ENCODE measurements at regions not wholly inside any gene's neighbourhood (a gene's known extent, or its start where the extent isn't known, plus 50 kb on each side); places are given as distances from the start of the nearest gene placed in this dataset.

GRCh38 chr5:60521376-60522291, 178.3 kb downstream of the DEPDC1B start:
- H3K27ac ChIP-seq = no peak overlapping the region
- TF ChIP-seq, protein P1, sequence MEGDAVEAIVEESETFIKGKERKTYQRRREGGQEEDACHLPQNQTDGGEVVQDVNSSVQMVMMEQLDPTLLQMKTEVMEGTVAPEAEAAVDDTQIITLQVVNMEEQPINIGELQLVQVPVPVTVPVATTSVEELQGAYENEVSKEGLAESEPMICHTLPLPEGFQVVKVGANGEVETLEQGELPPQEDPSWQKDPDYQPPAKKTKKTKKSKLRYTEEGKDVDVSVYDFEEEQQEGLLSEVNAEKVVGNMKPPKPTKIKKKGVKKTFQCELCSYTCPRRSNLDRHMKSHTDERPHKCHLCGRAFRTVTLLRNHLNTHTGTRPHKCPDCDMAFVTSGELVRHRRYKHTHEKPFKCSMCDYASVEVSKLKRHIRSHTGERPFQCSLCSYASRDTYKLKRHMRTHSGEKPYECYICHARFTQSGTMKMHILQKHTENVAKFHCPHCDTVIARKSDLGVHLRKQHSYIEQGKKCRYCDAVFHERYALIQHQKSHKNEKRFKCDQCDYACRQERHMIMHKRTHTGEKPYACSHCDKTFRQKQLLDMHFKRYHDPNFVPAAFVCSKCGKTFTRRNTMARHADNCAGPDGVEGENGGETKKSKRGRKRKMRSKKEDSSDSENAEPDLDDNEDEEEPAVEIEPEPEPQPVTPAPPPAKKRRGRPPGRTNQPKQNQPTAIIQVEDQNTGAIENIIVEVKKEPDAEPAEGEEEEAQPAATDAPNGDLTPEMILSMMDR (conservative IDR thresholded peaks at IDR 0.05) = no peak
- TF ChIP-seq ZFX (IDR thresholded peaks at IDR 0.05) = no peak

GRCh38 chr5:60520451-60521227, 179.3 kb downstream of the DEPDC1B start:
- TF ChIP-seq ZFX (IDR thresholded peaks at IDR 0.05) = no peak
- TF ChIP-seq, protein P1 (conservative IDR thresholded peaks at IDR 0.05) = no peak
- H3K27ac ChIP-seq = peak overlapping the region; percentile 11; the same call in 1 of the 2 replicates

GRCh38 chr5:60519372-60519771, 180.6 kb downstream of the DEPDC1B start:
- TF ChIP-seq, protein P1 (conservative IDR thresholded peaks at IDR 0.05) = no peak
- TF ChIP-seq ZFX (IDR thresholded peaks at IDR 0.05) = no peak
- no peak overlapping the region for H3K27ac ChIP-seq

DNA sequence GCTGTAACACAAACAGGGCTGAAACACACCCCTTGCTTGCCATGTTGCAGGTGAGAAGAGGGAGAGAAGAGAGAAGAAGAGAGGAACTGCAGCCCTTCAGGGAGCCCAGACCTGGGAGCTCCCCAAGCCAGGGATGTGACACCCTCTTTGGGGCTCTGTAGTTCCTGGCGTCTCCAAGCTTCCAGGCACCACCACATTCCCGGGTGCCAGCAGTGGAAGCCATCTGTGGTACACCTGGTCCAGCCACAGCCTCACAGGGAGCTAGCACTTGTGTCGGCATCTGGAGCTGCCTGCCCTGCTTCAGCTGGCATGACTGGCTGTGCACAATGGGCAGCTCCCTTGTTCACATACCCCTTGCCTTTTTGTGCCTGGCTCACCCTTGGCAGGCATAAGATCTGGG, 182.1 kb downstream of the DEPDC1B start:
- no peak overlapping the region for H3K27ac ChIP-seq
- no peak for TF ChIP-seq ZFX (IDR thresholded peaks at IDR 0.05)
- TF ChIP-seq, protein P1 (conservative IDR thresholded peaks at IDR 0.05) = no peak

GRCh38 chr5:60517094-60517694, 182.8 kb downstream of the DEPDC1B start:
- TF ChIP-seq, protein P1 (conservative IDR thresholded peaks at IDR 0.05) = no peak
- no peak for TF ChIP-seq ZFX (IDR thresholded peaks at IDR 0.05)
- no peak overlapping the region for H3K27ac ChIP-seq

GRCh38 chr5:60516688-60517087, 183.3 kb downstream of the DEPDC1B start:
- no peak for TF ChIP-seq ZFX (IDR thresholded peaks at IDR 0.05)
- TF ChIP-seq, protein P1 (conservative IDR thresholded peaks at IDR 0.05) = no peak

More at GRCh38 chr5:60516688-60517087, 183.3 kb downstream of the DEPDC1B start:
- H3K27ac ChIP-seq = no peak overlapping the region

Data from C4-2B (cell line).